GM19099 (cell line): ENCODE measurements at regions not wholly inside any gene's neighbourhood (a gene's known extent, or its start where the extent isn't known, plus 50 kb on each side); places are given as distances from the start of the nearest gene placed in this dataset.

Source experiments
- POLR2A ChIP-seq: IDR thresholded peaks from 3 replicates; pipeline ENCODE4 v1.6.1; 2011; ENCODE audit warnings: low read depth; ENCODE audit not compliant: insufficient read length; ENCODE audit errors: extremely low read depth

DNA sequence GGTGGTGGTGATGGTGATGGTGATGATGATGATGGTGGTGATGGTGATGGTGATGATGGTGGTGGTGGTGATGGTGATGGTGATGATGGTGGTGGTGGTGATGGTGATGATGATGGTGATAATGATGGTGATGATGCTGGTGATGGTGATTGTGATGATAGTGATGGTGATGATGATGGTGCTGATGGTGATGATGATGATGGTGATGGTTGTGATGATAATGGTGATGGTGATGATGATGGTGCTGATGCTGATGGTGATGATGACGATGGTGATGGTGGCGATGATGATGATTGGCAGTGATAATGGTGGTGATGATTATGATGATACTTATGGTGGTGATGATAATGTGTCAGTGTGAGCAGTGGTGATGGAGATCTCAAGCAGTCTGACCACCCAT, 90.8 kb upstream of the FOXF1 start:
- no peak for TF ChIP-seq POLR2A

DNA sequence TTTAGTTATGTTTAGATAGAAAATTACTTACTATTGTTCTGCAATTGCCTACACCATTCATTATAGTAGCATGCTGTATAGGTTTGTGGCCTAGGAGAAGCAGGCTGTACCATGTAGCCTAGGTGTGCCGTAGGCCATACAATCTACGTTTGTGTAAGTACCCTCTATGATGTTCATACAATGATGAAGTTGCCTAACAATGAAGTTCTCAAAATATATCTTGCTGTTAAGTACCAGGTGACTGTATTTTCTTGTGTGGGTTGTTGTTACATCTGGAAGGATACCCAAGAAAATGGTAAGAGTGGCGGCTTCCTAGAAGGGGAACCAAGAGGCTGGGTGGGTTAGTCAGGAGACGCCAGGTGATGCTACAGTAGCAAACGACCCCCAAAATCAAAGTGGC, 88.3 kb upstream of the FOXF1 start:
- no peak for TF ChIP-seq POLR2A

DNA sequence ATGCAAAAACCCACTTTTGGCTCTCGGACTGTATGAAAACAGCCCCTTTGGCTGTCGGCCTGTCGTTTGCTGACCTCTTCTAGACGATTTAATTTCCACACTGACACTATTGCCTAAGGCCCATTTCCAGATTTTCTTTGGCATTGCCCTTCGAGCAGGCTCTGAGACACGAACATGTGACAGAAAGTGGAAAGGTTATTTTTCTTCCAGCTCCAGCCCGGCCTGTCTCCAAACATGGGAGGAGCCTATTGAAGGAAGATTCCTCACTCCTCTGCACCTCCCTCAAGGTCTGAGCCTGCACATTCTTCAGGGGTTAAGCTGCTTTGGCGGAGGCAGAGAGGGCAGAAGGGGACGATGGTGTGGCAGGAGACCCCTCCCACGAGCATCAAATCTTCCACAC, 85.9 kb upstream of the FOXF1 start:
- TF ChIP-seq POLR2A: no peak

DNA sequence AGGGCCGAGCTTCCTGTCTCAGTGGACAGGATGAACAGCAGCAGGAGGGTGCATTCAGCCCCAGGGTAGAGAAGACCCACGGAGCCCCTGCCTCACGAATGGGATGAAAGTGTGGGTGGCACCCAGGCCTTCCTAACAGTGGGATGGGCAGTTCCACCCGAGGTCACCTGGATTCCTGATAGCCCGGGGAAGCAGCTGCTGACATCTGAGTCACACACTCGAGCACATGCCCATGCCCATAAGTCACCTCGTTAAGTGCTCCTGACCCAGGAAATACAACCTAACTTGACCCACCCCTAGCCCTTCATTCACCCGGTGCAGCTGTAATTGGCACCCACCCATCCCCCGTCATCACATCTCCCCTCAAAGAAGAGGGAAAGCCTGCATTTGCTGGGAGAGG, 85.3 kb upstream of the FOXF1 start:
- no peak for TF ChIP-seq POLR2A

DNA sequence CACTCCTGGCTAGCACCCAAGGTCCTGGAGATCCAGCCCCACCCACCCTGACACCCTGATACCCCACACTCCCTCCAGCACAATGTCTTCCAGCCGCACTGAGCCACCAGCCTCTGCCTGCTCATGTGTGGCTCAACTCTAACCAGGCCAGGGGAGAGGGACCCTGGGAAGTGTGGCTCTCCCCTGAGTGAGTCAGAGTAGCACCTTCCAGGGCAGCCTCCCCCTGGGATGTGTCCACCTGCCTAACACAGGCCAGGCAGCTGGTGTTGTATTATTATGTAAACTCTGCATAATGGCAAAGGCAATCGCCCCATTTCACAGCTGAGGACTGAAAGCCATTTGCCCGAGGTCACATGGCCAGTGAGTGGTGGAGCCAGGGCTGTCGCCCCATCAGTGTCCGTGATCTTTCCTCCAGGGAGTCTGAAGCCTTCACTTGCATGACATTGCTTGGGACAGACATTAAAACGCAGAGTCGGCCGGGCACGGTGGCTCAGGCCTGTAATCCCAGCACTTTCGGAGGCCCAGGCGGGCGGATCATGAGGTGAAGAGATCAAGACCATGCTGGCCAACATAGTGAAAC, 84.2 kb upstream of the FOXF1 start:
- no peak for TF ChIP-seq POLR2A

DNA sequence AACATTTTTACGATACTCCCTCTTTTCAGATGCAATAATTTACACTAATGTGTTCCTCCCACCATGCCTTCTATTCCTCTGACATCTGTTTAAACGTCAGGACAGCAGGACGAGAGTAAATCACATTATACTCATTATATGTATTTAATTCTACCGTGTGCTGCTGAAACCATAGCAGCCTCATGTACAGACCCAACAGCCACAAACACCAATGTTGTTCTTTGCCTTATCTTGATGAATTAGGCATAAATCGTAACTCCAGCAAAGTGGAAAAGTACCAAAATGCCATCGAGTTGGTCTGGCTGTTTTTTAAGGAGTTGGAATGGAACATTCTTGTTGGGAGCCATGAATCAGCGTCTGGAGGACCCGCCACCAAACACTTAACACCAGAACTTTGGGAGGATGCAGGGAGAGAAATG, 82.9 kb upstream of the FOXF1 start:
- TF ChIP-seq POLR2A: no peak

DNA sequence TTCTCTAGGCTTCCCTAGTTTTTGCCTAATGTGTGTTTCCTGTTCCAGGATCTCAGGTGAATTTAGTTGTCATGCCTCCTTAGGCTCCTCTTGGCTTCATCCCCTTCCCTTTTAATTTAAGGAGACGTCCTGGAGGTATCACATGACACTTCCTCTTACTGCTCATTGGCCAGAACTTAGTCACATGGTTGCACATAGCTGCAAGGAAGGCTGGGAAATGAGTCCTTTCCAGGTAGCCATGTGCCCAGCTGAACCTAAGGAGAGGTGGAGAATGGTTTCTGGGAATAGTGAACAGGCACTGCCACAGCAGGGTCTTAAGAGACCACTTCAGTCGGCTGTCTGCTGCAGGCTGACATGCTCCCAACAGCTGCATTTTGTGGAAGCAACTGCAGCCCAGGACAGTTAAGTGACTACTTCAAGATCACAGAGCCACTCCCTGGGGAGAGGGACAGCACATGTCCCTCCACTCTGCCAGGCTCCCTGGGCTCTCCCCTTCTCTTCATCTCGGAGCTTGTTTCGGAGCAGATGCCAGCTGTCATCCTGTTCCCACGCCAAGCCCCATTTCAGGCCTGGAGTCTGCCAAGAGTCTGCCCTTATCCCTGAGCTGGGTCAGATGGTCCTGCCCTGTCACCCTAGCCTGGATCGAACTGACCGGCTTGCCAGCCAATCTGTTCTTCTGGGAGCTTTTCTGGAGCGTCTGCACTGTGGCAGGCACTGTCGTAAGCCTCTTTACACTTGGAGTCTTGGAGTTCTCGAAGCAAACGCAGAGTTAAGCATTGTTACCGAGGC, 81.4 kb upstream of the FOXF1 start:
- TF ChIP-seq POLR2A: no peak

DNA sequence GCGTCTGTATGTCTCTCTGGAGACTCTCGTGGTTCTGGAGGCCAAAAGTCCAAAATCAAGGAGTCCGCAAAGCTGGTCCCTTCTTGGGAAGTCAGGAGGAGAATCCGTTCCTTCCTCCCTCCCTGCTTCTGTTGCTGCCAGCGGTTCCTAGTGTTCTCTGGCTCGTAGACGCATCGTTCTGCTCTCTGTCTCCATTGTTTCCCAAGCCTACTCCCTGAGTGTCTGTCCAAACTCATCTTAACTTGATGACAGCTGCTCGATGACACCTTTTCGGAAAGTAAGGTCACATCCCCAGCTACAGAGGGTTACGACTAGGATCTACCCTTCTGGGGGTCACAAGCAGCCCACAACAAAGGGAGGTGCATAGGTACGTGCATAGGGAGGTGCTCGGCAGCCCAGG, 80.7 kb upstream of the FOXF1 start:
- TF ChIP-seq POLR2A: no peak

DNA sequence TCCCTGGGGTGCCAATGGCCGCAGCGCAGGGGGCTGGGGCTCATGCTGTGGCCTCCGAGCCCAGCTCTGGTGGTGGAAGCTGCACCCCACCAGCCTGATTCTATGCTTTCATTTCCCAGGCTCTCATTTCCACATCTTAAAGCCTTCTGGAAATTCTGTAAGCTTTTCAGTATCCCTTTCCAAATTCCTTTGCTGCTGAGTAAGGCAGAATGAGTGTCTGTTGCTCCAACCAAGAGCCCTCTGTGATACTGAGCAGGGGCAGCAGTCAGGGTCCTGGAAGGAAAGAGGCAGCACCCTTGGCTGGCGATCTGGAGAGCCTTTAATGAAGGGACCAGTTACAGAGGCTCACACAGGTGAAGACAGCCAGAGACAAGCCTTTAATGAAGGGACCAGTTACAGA, 79.5 kb upstream of the FOXF1 start:
- TF ChIP-seq POLR2A: no peak

DNA sequence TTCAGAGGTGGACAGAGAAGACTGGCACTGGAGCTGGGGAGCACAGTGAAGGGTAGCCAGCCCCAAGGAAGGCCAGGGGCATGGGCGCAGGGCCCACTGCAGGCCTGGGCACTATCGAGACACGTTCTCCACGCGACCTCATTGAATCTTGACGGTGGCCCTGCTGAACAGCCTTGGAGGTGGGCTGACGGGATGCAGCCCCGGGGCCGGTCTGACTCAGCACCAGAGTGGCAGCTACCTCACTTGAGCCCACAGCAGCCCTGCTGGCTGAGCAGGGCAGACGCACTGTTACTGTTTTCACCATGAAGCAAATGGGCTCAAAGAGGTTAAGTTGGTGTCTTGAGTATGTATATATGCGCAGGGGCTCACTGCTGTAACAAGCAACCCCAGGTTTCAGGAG, 78.8 kb upstream of the FOXF1 start:
- no peak for TF ChIP-seq POLR2A

DNA sequence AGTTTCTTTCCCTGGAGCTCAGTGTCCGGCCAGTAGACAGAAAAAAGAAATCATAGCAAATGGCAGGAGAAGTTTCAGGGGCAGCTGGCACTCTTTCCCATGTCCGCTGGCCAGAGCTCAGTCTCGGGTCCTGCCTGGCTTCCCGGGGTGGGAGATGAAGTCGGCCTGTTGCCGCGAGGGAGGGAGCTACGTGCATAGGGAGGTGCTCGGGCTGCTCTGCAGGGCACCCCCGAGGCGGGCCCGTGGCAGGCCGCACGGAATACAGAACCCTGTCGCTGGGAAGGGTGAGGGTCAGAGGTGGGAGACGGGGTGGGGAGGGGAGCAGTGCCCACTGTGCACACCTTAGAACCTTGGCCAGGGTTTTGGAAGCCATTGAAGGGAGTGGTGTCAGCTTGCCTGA, 78.3 kb upstream of the FOXF1 start:
- no peak for TF ChIP-seq POLR2A

DNA sequence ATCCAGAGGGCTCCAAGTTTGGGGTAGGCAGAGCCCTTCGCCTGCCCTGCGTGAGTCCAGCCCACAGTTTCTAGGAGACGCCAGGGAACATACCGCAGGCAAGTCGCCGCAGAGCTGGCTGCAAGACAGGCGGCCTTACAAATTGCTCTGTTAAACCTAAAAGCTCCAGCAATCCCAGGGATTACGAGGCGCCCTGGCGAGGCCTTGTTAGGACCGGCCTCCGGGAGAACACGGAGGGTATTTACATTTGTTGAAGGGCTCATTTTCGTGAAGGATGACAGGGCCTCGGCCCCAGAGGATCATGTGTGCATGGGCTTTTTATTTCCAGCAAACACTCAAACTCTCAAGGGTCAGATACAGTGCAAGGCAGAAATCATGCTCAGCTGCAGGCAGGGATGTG, 77.6 kb upstream of the FOXF1 start:
- TF ChIP-seq POLR2A: no peak

DNA sequence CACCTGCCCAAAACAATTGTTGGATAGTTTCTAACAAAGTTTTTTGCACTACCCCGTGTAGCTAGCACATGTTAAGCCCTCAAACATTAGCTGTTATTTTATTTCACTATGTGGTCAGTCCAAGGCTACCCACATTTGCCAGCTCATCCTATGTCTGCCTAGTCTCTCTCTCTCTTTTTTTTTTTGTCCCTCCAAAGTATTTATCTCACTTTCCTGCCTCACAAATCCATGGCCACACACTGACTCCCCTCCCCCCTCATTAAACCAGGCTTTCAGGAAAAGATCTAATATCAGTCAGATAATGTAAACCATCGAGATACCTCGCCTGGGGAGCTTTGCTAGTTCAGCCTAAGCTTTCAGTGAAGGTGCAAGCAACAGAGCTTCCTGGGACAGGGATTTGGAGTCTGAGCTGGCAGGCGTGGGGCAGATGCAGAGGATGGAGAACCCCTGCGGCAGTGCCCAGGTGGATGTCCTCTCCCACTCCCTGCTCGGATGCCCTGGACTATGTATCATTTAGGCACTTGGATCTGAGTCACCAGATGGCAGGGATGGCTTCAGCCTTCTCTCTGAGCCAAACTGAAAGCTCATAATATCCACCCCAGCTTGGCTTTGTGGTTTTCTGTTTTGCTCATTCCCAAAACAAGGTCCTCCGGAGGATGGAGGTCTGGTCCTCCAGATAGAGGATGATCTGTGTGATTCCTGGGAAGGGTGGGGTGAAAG, 73.7 kb upstream of the FOXF1 start:
- TF ChIP-seq POLR2A: no peak

DNA sequence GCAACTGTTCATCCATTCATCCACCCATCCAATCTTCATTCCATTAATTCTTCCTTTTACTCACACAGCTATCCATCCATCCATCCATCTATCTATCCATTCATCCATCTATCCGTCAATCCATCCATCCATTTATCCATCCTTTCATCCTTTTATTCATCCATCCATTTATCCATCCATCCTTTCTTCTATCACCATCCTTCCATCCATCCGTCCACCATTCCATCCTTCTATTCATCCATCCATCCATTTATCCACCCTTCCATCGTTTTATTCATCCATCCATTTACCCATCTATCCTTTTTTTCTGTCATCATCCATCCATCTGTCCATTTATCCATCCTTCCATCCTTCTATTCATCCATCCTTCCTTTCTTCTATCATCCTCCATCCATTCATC, 73.0 kb upstream of the FOXF1 start:
- TF ChIP-seq POLR2A: no peak

DNA sequence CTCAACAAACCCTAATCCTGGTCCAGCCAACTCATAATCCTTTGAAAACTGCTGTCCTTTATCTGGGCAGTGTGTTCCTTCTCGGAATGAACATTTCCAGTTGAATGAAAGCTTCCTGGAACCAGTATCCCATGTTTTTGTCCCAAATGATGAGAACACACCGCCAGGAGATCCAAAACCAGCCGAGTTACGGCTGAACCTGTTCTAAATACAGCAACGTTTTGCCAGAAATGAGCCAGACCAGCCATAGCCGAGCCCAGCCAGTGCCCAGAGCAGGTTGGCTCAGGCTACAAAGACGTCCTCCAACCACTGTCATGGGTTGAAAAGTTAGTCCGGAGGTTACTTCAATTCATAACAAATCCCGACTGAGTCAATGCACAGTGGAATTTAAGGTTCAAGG, 67.6 kb upstream of the FOXF1 start:
- no peak for TF ChIP-seq POLR2A

DNA sequence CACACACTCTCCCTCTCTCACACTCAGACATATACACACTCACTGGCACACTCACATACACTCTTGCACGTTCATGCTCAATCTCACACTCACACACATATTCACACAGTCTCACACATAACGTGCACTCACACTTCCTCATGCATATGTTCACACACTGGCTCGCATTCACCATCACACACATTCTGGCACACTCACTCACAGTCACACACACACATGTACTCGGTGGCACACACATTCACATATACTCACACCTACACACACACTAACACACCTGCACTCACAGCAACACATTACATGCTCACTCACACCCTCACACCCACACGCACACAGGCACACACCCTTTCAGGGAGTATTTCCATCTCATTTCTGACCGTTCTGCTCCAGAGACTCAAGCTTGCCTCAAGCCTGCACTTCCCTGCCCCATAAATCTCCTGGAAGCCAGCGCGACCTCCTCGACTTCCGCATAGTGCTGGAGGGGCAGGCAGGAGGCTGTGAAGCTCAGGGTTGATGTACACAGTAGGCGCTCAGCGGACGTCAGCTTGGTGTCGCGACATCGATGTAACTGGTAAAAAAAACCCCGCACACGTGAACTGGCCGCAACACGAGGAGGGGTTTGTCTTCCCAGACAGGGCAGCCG, 66.7 kb upstream of the FOXF1 start:
- no peak for TF ChIP-seq POLR2A

DNA sequence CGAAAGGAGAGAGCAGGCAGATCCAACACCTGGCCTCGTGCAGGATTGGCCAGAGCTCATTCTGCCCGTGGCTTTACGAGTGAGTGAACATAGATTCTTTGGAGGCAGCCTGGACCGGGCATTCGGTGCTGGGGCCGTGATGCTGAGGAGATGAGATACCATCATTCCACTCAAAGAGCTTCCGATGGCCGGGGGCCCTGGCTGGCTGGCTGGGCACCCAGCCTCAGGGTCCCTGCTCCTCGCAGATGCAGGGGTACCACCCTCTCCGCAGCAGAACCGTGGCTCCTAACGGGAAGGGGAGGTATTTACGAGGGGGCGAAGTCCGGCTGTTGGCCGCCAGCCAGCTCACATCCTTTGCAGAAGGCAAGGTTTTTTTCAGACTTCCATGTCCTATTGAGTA, 66.1 kb upstream of the FOXF1 start:
- TF ChIP-seq POLR2A: no peak

DNA sequence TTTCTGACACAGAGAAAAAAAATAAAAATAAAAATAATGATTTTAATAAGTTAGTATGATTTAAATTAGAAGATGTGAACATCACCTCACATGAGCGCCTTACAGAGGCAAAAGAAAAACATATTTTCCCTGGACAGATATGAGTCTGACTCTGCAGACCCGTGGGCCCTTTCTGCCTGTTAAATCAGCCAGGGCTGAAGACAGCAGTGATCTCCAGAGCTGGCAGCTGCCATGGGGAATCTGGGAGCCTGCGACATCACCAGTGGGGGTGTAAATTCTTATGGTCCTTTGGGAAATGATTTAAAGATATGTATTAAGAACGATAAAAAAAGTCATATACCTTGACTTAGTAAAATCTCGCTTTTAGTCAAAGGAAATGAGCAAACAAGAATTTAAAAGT, 65.7 kb upstream of the FOXF1 start:
- TF ChIP-seq POLR2A: no peak
